ENCODE measurements at regions not wholly inside any gene's neighbourhood (a gene's known extent, or its start where the extent isn't known, plus 50 kb on each side); places are given as distances from the start of the nearest gene placed in this dataset.

- no peaks in the 10 kb centered on the region for H3K36me3 ChIP-seq (ENCODE audit: insufficient read depth, low read length)
- H3K9me3 ChIP-seq (ENCODE audit: control insufficient read depth, insufficient read depth, low read length), result no peaks in the 10 kb centered on the region; the same call in 1 of the 2 replicates
- no peaks in the 10 kb centered on the region for H3K4me1 ChIP-seq (ENCODE audit: insufficient read depth, low read length)
- no peak overlapping the region for H3K9ac ChIP-seq (ENCODE audit: low read depth, low read length)
Observed at GRCh38 chr11:79957702-79958101, 516.9 kb upstream of the TENM4 start.

- Histone ChIP-seq H3K9me3 (ENCODE audit: control insufficient read depth, insufficient read depth, low read length) (no peaks in the 10 kb centered on the region; the same call in 1 of the 2 replicates), H3K9ac (ENCODE audit: low read depth, low read length) (no peak overlapping the region), H3K4me1 (ENCODE audit: insufficient read depth, low read length) (no peaks in the 10 kb centered on the region), H3K36me3 (ENCODE audit: insufficient read depth, low read length) (no peaks in the 10 kb centered on the region)
Observed at GRCh38 chr11:79956061-79956460, 515.2 kb upstream of the TENM4 start.

- Histone ChIP-seq H3K9ac (ENCODE audit: low read depth, low read length) (no peak overlapping the region), H3K4me1 (ENCODE audit: insufficient read depth, low read length) (no peaks in the 10 kb centered on the region), H3K36me3 (ENCODE audit: insufficient read depth, low read length) (no peaks in the 10 kb centered on the region), H3K9me3 (ENCODE audit: control insufficient read depth, insufficient read depth, low read length) (no peaks in the 10 kb centered on the region; the same call in 1 of the 2 replicates)
Observed at GRCh38 chr11:79953629-79954028, 512.8 kb upstream of the TENM4 start.

GRCh38 chr11:79950741-79951140 lies 509.9 kb upstream of the TENM4 start:
- no peaks in the 10 kb centered on the region for H3K9me3 ChIP-seq (ENCODE audit: control insufficient read depth, insufficient read depth, low read length)
- H3K4me1 ChIP-seq (ENCODE audit: insufficient read depth, low read length), result no peaks in the 10 kb centered on the region

GRCh38 chr11:79950172-79950571 lies 509.3 kb upstream of the TENM4 start:
- Histone ChIP-seq H3K4me1 (ENCODE audit: insufficient read depth, low read length) (no peaks in the 10 kb centered on the region), H3K36me3 (ENCODE audit: insufficient read depth, low read length) (no peaks in the 10 kb centered on the region), H3K9me3 (ENCODE audit: control insufficient read depth, insufficient read depth, low read length) (no peaks in the 10 kb centered on the region), H3K9ac (ENCODE audit: low read depth, low read length) (no peak overlapping the region)

More at GRCh38 chr11:79950741-79951140, 509.9 kb upstream of the TENM4 start:
- H3K9ac ChIP-seq (ENCODE audit: low read depth, low read length), result no peak overlapping the region
- no peaks in the 10 kb centered on the region for H3K36me3 ChIP-seq (ENCODE audit: insufficient read depth, low read length)

- no peak overlapping the region for H3K9ac ChIP-seq (ENCODE audit: low read depth, low read length)
- H3K4me1 ChIP-seq (ENCODE audit: insufficient read depth, low read length), result no peaks in the 10 kb centered on the region
Observed at GRCh38 chr11:79949574-79949973, 508.7 kb upstream of the TENM4 start.

GRCh38 chr11:79942646-79943045 lies 501.8 kb upstream of the TENM4 start:
- H3K9ac ChIP-seq (ENCODE audit: low read depth, low read length), result no peak overlapping the region
- no peaks in the 10 kb centered on the region for H3K4me1 ChIP-seq (ENCODE audit: insufficient read depth, low read length)
- no peaks in the 10 kb centered on the region for H3K36me3 ChIP-seq (ENCODE audit: insufficient read depth, low read length)
- H3K9me3 ChIP-seq (ENCODE audit: control insufficient read depth, insufficient read depth, low read length), result no peaks in the 10 kb centered on the region

More at GRCh38 chr11:79949574-79949973, 508.7 kb upstream of the TENM4 start:
- Histone ChIP-seq H3K9me3 (ENCODE audit: control insufficient read depth, insufficient read depth, low read length) (no peaks in the 10 kb centered on the region), H3K36me3 (ENCODE audit: insufficient read depth, low read length) (no peaks in the 10 kb centered on the region)

- no peaks in the 10 kb centered on the region for H3K4me1 ChIP-seq (ENCODE audit: insufficient read depth, low read length)
- no peaks in the 10 kb centered on the region for H3K9me3 ChIP-seq (ENCODE audit: control insufficient read depth, insufficient read depth, low read length)
- no peak overlapping the region for H3K9ac ChIP-seq (ENCODE audit: low read depth, low read length)
- H3K36me3 ChIP-seq (ENCODE audit: insufficient read depth, low read length), result no peaks in the 10 kb centered on the region
Observed at GRCh38 chr11:79942090-79942489, 501.3 kb upstream of the TENM4 start.

- no peaks in the 10 kb centered on the region for H3K36me3 ChIP-seq (ENCODE audit: insufficient read depth, low read length)
- no peaks in the 10 kb centered on the region for H3K9me3 ChIP-seq (ENCODE audit: control insufficient read depth, insufficient read depth, low read length)
- no peak overlapping the region for H3K9ac ChIP-seq (ENCODE audit: low read depth, low read length)
- H3K4me1 ChIP-seq (ENCODE audit: insufficient read depth, low read length), result no peaks in the 10 kb centered on the region
Observed at GRCh38 chr11:79940974-79941735, 500.3 kb upstream of the TENM4 start.

- Histone ChIP-seq H3K9ac (ENCODE audit: low read depth, low read length) (no peak overlapping the region), H3K4me1 (ENCODE audit: insufficient read depth, low read length) (no peaks in the 10 kb centered on the region), H3K9me3 (ENCODE audit: control insufficient read depth, insufficient read depth, low read length) (no peaks in the 10 kb centered on the region), H3K36me3 (ENCODE audit: insufficient read depth, low read length) (no peaks in the 10 kb centered on the region)
Observed at GRCh38 chr11:79940165-79940564, 499.3 kb upstream of the TENM4 start.

- no peaks in the 10 kb centered on the region for H3K36me3 ChIP-seq (ENCODE audit: insufficient read depth, low read length)
- no peaks in the 10 kb centered on the region for H3K9me3 ChIP-seq (ENCODE audit: control insufficient read depth, insufficient read depth, low read length)
- H3K4me1 ChIP-seq (ENCODE audit: insufficient read depth, low read length), result no peaks in the 10 kb centered on the region
- H3K9ac ChIP-seq (ENCODE audit: low read depth, low read length), result no peak overlapping the region
Observed at GRCh38 chr11:79939111-79939510, 498.3 kb upstream of the TENM4 start.

GRCh38 chr11:79937676-79938334 lies 497.0 kb upstream of the TENM4 start:
- H3K9me3 ChIP-seq (ENCODE audit: control insufficient read depth, insufficient read depth, low read length), result no peaks in the 10 kb centered on the region
- no peak overlapping the region for H3K9ac ChIP-seq (ENCODE audit: low read depth, low read length)
- no peaks in the 10 kb centered on the region for H3K4me1 ChIP-seq (ENCODE audit: insufficient read depth, low read length)
- no peaks in the 10 kb centered on the region for H3K36me3 ChIP-seq (ENCODE audit: insufficient read depth, low read length)

GRCh38 chr11:79932612-79933011 lies 491.8 kb upstream of the TENM4 start:
- Histone ChIP-seq H3K36me3 (ENCODE audit: insufficient read depth, low read length) (no peaks in the 10 kb centered on the region), H3K9ac (ENCODE audit: low read depth, low read length) (no peak overlapping the region), H3K4me1 (ENCODE audit: insufficient read depth, low read length) (no peaks in the 10 kb centered on the region), H3K9me3 (ENCODE audit: control insufficient read depth, insufficient read depth, low read length) (no peaks in the 10 kb centered on the region)

GRCh38 chr11:79931692-79932091 lies 490.9 kb upstream of the TENM4 start:
- H3K4me1 ChIP-seq (ENCODE audit: insufficient read depth, low read length), result no peaks in the 10 kb centered on the region
- no peaks in the 10 kb centered on the region for H3K9me3 ChIP-seq (ENCODE audit: control insufficient read depth, insufficient read depth, low read length)
- no peak overlapping the region for H3K9ac ChIP-seq (ENCODE audit: low read depth, low read length)
- H3K36me3 ChIP-seq (ENCODE audit: insufficient read depth, low read length), result no peaks in the 10 kb centered on the region

- Histone ChIP-seq H3K4me1 (ENCODE audit: insufficient read depth, low read length) (no peaks in the 10 kb centered on the region), H3K9me3 (ENCODE audit: control insufficient read depth, insufficient read depth, low read length) (no peaks in the 10 kb centered on the region), H3K36me3 (ENCODE audit: insufficient read depth, low read length) (no peaks in the 10 kb centered on the region), H3K9ac (ENCODE audit: low read depth, low read length) (no peak overlapping the region)
Observed at GRCh38 chr11:79926707-79927106, 485.9 kb upstream of the TENM4 start.

Measured in ES-I3 (cell line).